Right forelimb (tissue), 1 donor: ENCODE measurements at regions not wholly inside any gene's neighbourhood (a gene's known extent, or its start where the extent isn't known, plus 50 kb on each side); places are given as distances from the start of the nearest gene placed in this dataset.

Source experiments
- DNase-seq: peaks from one replicate; pipeline ENCODE4 v3.0.0-alpha.2; 2018

DNA sequence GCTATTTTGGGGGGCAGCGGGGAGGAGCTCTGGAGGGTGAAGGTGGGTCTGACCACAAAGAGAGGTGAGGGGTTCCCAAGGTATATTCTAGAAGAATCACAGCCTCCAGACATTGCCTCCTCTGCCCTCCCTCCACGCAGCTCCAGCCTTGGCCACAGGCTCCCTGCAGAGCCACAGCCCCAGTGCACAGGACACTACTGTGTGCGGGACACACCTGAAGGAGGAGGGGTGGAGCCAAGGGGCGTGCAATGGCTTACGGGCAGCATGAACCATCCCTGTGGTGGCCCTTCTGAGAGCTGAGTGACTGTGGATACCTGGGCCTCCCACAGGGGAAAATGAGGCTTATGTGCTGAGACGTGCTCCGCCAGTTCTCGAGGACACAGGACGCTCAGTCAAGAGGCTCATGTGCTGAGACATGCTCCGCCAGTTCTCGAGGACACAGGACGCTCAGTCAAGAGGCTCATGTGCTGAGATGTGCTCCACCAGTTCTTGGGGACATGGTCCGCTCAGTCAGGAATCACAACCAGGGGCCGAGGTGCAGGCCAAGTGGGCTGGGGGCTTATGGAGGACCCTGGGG is 417.3 kb downstream of the SHANK2 start:
- DNase-seq, result no peak

DNA sequence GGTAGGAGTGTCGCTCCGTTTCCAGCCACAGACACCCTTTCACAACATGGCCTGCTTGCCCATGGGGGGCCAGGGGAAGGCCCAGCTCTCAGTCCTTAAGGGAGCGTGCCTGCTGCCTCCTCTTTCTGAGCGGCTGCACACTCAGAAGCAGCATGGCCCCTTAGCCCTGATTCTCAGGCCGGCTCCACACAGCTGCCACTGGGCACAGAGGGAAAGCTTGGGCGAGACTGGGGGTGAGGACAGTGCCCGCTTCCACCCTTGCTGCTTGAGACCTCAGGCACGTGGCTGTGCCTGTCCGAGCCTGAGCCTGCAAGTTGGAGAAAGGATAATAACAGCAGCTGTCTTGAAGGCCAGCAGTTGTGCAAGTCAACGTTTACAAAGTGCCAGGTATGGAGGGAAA is 416.3 kb downstream of the SHANK2 start:
- no peak for DNase-seq

- DNase-seq, result no peak
Measured at GRCh38 chr11:70838198-70838597, 414.2 kb downstream of the SHANK2 start.

- DNase-seq, result no peak
Measured at GRCh38 chr11:70839851-70840250, 412.5 kb downstream of the SHANK2 start.

GRCh38 chr11:70841264-70841663 is 411.1 kb downstream of the SHANK2 start:
- DNase-seq, result no peak

GRCh38 chr11:70842256-70842655 is 410.1 kb downstream of the SHANK2 start:
- no peak for DNase-seq

DNA sequence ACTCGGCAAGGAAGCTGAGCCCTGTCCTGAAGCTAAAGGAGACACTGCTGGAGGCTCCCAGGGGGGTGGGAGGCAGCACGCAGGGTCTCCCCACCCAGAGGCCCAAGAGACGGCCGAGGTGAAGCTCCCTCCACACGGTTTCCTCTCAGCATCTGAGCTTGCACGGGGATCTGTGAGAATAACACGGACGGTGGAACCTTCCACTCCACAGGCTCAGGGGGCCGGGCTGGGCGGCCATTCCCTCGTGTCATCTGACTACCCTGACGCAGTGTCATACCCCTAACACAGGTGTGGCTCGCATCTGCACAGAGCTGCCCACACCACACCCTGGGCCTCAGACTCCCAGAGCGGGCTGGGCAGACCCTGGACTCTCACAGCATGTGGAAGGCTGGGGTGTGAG is 409.7 kb downstream of the SHANK2 start:
- DNase-seq, result no peak

- DNase-seq, result no peak
Measured at GRCh38 chr11:70843906-70844305, 408.5 kb downstream of the SHANK2 start.

- DNase-seq, result no peak
Measured at GRCh38 chr11:70844387-70844786, 408.0 kb downstream of the SHANK2 start.

DNA sequence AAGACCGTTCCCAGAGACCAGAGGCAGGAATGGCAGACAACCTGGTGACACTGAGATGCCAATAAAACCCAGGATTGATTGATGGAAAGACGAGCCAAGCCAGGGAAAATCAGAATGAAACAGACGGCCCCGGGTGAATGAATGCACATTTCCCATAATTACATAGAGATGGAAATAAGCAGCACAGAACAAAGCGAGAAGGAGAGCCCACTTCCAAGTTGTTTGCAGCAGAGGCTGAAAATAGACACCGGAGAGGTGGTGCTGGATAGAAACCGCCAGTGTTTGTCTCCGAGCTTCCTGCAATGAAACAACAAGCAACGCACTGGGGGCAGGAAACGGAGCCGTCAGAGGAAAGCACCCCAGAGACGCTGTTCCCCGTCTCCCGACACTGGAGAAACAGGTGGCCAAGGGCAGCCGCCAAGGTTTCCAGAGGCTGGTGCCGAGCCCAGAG is 406.8 kb downstream of the SHANK2 start:
- DNase-seq, result no peak

- no peak for DNase-seq
Measured at GRCh38 chr11:70846781-70847655, 405.4 kb downstream of the SHANK2 start.

DNA sequence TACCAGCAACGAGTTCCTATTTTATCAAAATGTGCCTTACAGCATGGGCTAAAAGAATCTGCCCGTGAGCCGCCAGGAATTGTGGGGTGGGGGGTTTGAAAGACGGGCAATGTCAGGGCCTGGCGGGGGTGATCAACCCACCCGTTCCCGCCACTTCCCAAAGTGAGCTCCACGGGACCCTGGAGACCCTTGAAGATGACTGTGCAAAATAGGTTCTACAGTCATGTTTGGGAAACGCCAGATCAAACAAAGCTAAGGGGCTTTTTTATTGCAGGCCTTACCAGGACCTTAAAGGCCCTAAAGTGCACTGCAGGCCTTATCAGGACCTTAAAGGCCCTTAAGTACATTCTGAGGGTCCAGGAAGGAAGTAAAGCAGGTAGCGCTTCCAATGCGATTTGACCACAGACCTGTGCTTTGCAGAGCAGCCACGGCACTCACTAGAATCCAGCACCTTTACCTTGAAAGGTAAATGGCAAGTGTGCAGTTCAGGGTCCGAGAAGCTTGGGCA is 404.1 kb downstream of the SHANK2 start:
- DNase-seq, result no peak

DNA sequence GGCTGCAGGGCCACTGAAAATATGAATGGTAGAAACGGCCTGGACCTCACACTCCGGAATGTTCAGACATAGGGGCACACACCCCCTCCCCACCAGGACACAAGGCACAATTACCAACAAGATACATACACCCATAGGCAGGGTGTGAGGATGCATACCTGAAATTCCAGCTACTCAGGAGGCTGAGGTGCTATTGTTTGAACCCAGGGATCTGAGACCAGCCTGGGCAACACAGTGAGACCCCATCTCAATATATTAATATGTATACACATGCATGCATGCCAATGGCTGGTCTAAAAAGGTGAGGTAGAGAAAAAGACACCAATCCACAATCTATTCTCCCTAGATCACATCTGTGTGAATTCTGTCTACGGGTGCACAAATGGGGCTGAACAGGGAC is 403.3 kb downstream of the SHANK2 start:
- no peak for DNase-seq

- DNase-seq, result no peak
Measured at GRCh38 chr11:70851308-70851707, 401.1 kb downstream of the SHANK2 start.

- DNase-seq, result no peak
Measured at GRCh38 chr11:70851907-70852306, 400.5 kb downstream of the SHANK2 start.

DNA sequence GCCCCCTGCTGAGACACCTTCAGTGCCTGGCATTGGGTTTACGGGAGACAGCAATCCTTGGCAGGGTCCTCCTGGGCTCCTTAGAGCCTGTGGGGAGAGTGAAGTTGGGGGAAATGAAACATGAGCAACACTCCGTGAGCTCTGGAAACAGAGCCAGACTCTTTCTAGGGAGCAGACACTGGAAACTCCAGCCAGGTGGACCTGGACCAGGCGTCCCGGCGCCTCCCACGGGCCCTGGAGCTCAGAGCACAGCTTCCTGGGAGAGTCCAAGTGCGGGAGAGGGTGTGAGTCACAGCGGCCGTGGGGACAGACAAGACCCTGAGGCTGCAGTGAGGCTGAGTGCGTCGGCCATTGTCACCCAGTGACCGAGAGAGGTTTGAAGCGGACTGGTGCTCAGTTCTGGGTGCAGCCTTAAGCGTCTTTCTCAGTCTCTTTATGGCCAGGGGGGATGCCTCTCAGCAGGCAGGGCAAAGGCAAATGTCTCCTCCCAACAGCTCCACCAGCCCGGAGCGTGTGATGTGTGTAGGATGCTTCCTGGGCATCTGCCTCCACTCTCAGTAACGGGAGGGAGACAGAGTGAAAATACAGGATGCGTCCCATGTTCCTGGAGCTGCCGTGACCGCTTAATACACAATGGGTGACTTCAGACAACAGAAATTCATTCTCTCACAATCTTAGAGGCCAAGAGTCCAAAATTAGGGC is 399.2 kb downstream of the SHANK2 start:
- no peak for DNase-seq

- no peak for DNase-seq
Measured at GRCh38 chr11:70853770-70854108, 398.6 kb downstream of the SHANK2 start.

DNA sequence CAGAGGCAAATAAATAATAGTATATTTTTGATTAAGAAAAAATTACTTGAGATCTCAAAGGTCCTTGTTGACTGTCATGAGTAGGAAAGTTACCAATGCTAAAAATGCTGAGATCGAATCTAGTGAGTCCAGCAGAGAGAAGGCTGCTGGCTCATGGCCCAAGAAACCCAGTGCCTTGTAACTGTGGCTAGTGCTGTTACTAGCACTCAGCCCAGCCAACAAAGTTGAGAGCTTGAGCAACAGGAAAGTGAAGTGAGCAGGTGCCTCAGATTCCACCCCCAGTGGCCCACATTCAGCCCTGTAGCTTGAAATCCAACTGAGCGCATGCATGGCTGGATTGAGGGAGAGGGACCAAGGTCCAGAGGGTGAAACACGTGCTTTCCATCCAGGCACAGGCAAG is 398.2 kb downstream of the SHANK2 start:
- no peak for DNase-seq

DNA sequence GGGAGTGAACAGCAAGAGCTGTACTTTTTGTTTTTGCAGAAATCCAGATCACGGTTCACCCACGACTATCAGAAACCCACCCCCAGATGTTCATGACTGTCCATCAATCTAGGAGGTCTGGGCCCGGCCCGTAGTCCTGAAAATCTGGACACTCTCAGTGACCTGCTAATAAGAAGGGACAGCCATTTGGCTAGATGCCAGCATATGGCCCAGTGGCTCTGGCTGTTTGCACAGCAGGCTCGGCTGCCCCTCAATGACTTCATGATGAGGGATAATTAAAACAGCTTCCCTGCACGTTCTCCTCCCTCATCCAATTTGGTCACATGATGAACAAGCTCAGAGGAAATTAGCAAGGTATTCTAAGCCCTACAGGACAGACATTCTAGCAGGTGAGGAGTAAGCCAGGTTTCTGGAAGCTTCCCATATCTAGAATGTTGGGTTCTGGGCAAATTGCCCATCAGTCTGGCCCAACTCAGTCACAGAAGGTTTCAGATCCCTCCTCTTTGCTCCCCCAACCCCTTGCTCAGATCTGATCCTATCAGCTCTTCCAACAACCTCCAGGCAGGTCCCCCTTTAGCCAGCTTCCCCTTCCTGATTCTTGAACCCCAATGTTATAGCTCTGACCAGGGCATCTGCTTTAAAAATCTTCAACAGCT is 397.3 kb downstream of the SHANK2 start:
- DNase-seq, result no peak

- no peak for DNase-seq
Measured at GRCh38 chr11:70857894-70858293, 394.5 kb downstream of the SHANK2 start.

DNA sequence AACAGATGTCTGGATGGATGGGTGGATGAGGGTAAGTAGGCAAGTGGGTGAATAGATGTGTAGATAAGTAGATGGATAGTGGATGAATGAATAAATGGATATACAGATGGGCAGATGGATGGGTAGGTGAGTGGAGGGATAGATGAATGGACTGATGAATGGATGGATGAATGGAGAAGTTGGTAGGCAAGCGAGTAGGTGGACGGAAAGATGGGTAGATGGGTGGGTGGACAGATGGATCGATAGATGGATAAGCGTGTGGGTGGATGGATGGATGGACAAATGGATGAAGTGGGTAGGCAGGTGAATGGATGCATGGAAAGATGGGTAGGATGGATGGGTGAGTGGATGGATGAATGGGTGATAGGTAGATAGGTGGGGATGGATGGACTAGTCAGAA is 393.2 kb downstream of the SHANK2 start:
- DNase-seq, result no peak

- no peak for DNase-seq
Measured at GRCh38 chr11:70860888-70861287, 391.5 kb downstream of the SHANK2 start.

DNA sequence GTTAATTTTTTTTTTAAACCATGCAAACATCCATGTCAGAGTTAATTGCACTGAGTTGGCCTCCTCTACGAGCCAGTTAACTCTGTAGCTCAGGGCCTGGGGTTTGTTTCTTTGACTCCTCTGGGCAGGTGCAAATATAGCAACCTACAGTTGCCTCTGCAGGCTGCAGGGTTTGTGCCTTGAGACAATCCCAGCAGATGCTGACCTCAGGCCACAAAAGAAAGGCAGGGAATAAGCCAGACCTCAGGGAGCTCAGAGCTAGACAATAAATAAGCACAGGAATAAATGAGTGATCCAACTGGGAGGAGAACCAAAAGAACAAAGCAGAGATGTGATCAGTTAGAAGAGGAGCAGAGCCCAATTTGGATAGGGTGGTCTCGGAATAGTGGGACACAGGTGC is 390.8 kb downstream of the SHANK2 start:
- no peak for DNase-seq
